ENCODE measurements at regions not wholly inside any gene's neighbourhood (a gene's known extent, or its start where the extent isn't known, plus 50 kb on each side); places are given as distances from the start of the nearest gene placed in this dataset.

DNA sequence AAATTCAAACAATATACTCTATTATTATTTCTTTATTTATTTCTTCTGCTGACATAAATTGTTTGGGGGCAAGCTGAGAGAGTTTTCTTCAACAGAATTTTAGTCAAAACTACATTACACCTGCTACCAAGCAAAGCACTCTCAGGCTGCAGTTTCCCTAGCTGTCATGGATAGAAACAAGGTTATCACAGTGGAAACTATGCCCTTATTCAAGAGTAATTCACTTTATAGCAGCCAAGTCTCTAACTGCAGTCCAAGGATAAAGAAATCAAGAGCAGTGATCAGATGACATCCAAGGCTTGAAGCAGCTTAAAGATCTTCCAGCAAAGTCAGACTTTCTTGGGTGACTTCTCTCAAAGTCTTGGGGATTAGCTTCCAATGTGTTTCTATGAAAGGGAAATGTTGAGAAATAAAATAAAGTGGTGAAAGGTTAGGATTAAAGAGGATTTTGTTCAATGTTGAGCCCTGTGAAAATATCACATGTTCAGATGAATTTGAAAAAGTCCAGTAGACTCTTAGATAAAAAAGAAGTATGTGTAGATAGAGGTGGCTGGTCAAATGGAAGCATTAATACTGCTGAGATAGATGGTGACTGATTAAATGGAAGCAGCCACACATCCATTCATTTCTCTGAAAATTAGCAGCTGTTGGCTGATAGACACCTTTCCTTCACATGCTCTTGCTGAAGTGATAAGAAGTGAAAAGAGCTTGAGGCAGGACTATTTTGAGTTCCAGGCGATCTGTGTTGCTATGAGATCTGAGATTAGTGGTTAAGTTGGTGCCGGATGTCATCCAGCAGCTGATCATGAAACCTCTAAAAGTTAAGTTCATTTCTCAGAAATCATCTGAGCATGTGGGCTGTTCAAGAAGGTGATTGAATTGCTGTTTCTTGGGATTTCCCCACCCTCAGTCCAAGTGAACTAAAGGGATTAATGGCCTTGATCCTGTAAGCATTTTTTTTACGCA lies 257.8 kb upstream of the BTG1 start:
- TF ChIP-seq, protein P1, sequence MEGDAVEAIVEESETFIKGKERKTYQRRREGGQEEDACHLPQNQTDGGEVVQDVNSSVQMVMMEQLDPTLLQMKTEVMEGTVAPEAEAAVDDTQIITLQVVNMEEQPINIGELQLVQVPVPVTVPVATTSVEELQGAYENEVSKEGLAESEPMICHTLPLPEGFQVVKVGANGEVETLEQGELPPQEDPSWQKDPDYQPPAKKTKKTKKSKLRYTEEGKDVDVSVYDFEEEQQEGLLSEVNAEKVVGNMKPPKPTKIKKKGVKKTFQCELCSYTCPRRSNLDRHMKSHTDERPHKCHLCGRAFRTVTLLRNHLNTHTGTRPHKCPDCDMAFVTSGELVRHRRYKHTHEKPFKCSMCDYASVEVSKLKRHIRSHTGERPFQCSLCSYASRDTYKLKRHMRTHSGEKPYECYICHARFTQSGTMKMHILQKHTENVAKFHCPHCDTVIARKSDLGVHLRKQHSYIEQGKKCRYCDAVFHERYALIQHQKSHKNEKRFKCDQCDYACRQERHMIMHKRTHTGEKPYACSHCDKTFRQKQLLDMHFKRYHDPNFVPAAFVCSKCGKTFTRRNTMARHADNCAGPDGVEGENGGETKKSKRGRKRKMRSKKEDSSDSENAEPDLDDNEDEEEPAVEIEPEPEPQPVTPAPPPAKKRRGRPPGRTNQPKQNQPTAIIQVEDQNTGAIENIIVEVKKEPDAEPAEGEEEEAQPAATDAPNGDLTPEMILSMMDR (conservative IDR thresholded peaks at IDR 0.05; ENCODE audit: low read depth, low read length) = no peak
- no peak for TF ChIP-seq EZH2 (IDR thresholded peaks at IDR 0.05; ENCODE audit: low read length, unreplicated experiment)
